ENCODE measurements at regions not wholly inside any gene's neighbourhood (a gene's known extent, or its start where the extent isn't known, plus 50 kb on each side); places are given as distances from the start of the nearest gene placed in this dataset.

DNA sequence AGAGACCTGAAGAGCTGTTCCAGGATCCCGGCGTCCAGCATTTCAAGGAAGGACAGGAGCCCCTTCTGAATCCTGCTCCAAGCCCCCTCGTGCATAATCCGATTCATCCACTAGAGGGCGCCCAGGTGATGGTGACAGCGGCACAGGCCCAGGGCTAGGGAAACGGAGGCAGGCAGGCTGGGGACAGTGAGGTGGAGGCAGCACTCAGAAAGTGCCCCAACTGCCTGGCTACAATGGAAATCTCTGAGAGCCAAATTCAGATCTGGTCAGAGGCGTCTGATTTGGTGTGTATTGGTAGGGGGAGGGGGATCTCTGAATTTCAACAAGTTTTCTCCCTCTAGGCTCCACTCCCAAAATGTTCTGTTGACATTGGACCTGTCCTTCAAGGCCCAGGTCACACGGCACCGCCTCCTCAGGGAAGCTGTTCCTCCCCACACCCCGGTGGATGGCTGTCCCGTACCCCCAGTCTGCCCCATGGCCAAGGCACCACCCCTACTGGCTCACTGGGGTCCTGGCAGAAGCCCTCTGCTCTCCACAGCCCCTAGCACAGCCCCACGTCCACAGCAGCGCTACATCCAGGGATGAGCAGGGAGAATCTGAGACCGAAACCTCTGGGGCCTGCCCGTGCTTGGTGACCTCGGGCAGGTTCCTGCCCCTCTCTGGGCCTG is 142.9 kb downstream of the CRYBB2 start:
- Histone ChIP-seq H3K27me3 (ENCODE audit: control insufficient read depth in 2 of 2, insufficient read depth in 2 of 2, low read length in 2 of 2) (no peaks in the 10 kb centered on the region), H3K4me3 (replicated peaks in 1 of 3; ENCODE audit: insufficient read depth in 1 of 3, low read depth in 1 of 3, low read length in 3 of 3) (no peak overlapping the region), H3K79me2 (ENCODE audit: control insufficient read depth, insufficient read depth, low read length) (no peaks in the 10 kb centered on the region), H3K9me3 (replicated peaks; ENCODE audit: control insufficient read depth, insufficient read depth, low read length) (no peaks in the 10 kb centered on the region), H3K4me1 (ENCODE audit: control insufficient read depth, extremely low read depth, insufficient read depth, low read length) (peaks cover 10% of the 10 kb centered on the region), H3K27ac (ENCODE audit: insufficient read depth, low read depth, low read length) (no peak overlapping the region), H3K4me2 (ENCODE audit: insufficient read depth, low read length) (no peak overlapping the region), H2AFZ (ENCODE audit: low read depth, low read length) (no peak overlapping the region), H4K20me1 (replicated peaks; ENCODE audit: control insufficient read depth, extremely low read depth, insufficient read depth, low read length) (no peaks in the 10 kb centered on the region), H3K36me3 (ENCODE audit: control insufficient read depth in 2 of 2, extremely low read depth in 1 of 2, insufficient read depth in 2 of 2, low read length in 2 of 2) (peaks cover 0 to 2% of the 10 kb centered on the region in 2 experiments), H3K9me1 (replicated peaks; ENCODE audit: control insufficient read depth, extremely low read depth, insufficient read depth, low read length) (no peaks in the 10 kb centered on the region), H3K9ac (replicated peaks; ENCODE audit: extremely low read depth, insufficient read depth, low read length) (no peak overlapping the region)
- POLR2A ChIA-PET, result no interaction called here
- CTCF ChIA-PET, result interaction anchor here (1.0 to 1.9 kb wide), 5 partner anchors 18 to 968 kb away, joined by 3 to 6 read pairs (median 5); no protein-coding TSS in a partner anchor
- BruUV-seq (replicated peaks), result no TSS peak
- intact Hi-C loops (cut with micrococcal nuclease), result loop anchor here (1.0 to 5.0 kb wide), 6 partner anchors 42 to 415 kb away; no protein-coding TSS in a partner anchor
- FAIRE-seq (peak; percentile 70), DNase-seq (ENCODE audit: low read depth, low spot score) (peak; percentile 54)
- TF ChIP-seq, protein P1, sequence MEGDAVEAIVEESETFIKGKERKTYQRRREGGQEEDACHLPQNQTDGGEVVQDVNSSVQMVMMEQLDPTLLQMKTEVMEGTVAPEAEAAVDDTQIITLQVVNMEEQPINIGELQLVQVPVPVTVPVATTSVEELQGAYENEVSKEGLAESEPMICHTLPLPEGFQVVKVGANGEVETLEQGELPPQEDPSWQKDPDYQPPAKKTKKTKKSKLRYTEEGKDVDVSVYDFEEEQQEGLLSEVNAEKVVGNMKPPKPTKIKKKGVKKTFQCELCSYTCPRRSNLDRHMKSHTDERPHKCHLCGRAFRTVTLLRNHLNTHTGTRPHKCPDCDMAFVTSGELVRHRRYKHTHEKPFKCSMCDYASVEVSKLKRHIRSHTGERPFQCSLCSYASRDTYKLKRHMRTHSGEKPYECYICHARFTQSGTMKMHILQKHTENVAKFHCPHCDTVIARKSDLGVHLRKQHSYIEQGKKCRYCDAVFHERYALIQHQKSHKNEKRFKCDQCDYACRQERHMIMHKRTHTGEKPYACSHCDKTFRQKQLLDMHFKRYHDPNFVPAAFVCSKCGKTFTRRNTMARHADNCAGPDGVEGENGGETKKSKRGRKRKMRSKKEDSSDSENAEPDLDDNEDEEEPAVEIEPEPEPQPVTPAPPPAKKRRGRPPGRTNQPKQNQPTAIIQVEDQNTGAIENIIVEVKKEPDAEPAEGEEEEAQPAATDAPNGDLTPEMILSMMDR (IDR thresholded peaks at IDR 0.05; ENCODE audit: extremely low read depth in 1 of 2, insufficient read depth in 1 of 2, low read depth in 1 of 2, low read length in 2 of 2), result peak; percentile 87
- TF ChIP-seq, protein P2, sequence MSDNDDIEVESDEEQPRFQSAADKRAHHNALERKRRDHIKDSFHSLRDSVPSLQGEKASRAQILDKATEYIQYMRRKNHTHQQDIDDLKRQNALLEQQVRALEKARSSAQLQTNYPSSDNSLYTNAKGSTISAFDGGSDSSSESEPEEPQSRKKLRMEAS (IDR thresholded peaks at IDR 0.05; ENCODE audit: insufficient read depth, insufficient read length), result no peak
- no peak for TF ChIP-seq MYC (IDR thresholded peaks at IDR 0.05; ENCODE audit: low read depth, low read length)
- dilution Hi-C loops (cut with MboI; ENCODE audit: extremely low pct_ligation_motif_present, low sequenced_read_pairs), result no loop called here

DNA sequence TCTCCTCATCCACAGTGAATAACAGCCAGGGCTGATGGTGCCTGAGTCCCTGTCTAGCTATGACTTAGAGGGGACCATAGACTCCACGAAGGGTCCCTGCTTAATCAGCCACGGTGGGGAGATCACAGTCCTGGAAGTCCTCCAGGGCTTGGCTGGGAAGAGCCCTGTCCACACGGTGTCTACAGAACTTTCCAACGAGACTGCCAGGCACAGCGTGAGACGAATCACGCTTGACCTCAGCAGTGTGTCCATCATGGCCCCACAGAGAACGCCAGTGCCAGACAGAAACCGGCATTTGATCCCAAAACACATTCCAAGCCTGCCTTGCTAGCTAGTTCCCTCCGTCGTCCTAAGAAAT is 143.4 kb downstream of the CRYBB2 start:
- Histone ChIP-seq H3K27ac (ENCODE audit: insufficient read depth, low read depth, low read length) (no peak overlapping the region), H3K9ac (replicated peaks; ENCODE audit: extremely low read depth, insufficient read depth, low read length) (no peak overlapping the region), H3K9me1 (replicated peaks; ENCODE audit: control insufficient read depth, extremely low read depth, insufficient read depth, low read length) (no peaks in the 10 kb centered on the region), H3K4me1 (ENCODE audit: control insufficient read depth, extremely low read depth, insufficient read depth, low read length) (peaks cover 10% of the 10 kb centered on the region), H3K9me3 (replicated peaks; ENCODE audit: control insufficient read depth, insufficient read depth, low read length) (no peaks in the 10 kb centered on the region), H3K36me3 (ENCODE audit: control insufficient read depth in 2 of 2, extremely low read depth in 1 of 2, insufficient read depth in 2 of 2, low read length in 2 of 2) (peaks cover 0 to 2% of the 10 kb centered on the region in 2 experiments), H3K4me2 (ENCODE audit: insufficient read depth, low read length) (no peak overlapping the region), H3K79me2 (ENCODE audit: control insufficient read depth, insufficient read depth, low read length) (no peaks in the 10 kb centered on the region), H4K20me1 (replicated peaks; ENCODE audit: control insufficient read depth, extremely low read depth, insufficient read depth, low read length) (no peaks in the 10 kb centered on the region), H3K4me3 (replicated peaks in 1 of 3; ENCODE audit: insufficient read depth in 1 of 3, low read depth in 1 of 3, low read length in 3 of 3) (no peak overlapping the region), H2AFZ (ENCODE audit: low read depth, low read length) (no peak overlapping the region), H3K27me3 (ENCODE audit: control insufficient read depth in 2 of 2, insufficient read depth in 2 of 2, low read length in 2 of 2) (no peaks in the 10 kb centered on the region)
- BruUV-seq (replicated peaks), result no TSS peak
- CTCF ChIA-PET, result interaction anchor here (1.0 to 1.8 kb wide), 4 partner anchors 17 to 968 kb away, joined by 3 to 6 read pairs (median 5); no protein-coding TSS in a partner anchor
- FAIRE-seq (no peak), DNase-seq (ENCODE audit: low read depth, low spot score) (no peak)
- dilution Hi-C loops (cut with MboI; ENCODE audit: extremely low pct_ligation_motif_present, low sequenced_read_pairs) (no loop called here), intact Hi-C loops (cut with micrococcal nuclease) (loop anchor here (1.0 to 5.0 kb wide), 6 partner anchors 42 to 414 kb away; no protein-coding TSS in a partner anchor)
- no peak for TF ChIP-seq FOS (IDR thresholded peaks at IDR 0.05; ENCODE audit: borderline replicate concordance, insufficient read depth, low read length)
- TF ChIP-seq EZH2 (IDR thresholded peaks at IDR 0.05; ENCODE audit: borderline replicate concordance, low read depth, low read length, severe bottlenecking), result no peak
- TF ChIP-seq, protein P1 (IDR thresholded peaks at IDR 0.05; ENCODE audit: extremely low read depth in 1 of 2, insufficient read depth in 1 of 2, low read depth in 1 of 2, low read length in 2 of 2), result no peak
- TF ChIP-seq GATA2 (IDR thresholded peaks at IDR 0.05; ENCODE audit: insufficient read depth, insufficient read length, low read depth, low read length), result no peak
- no peak for TF ChIP-seq JUN (IDR thresholded peaks at IDR 0.05; ENCODE audit: borderline replicate concordance, insufficient read depth, insufficient read length, low read depth)
- no peak for TF ChIP-seq POLR2A (IDR thresholded peaks at IDR 0.05; ENCODE audit: low read depth, low read length)
- TF ChIP-seq POLR2AphosphoS5 (IDR thresholded peaks at IDR 0.05; ENCODE audit: insufficient read depth, low read depth, low read length), result no peak
- POLR2A ChIA-PET, result no interaction called here
